ENCODE measurements at regions not wholly inside any gene's neighbourhood (a gene's known extent, or its start where the extent isn't known, plus 50 kb on each side); places are given as distances from the start of the nearest gene placed in this dataset.

DNA sequence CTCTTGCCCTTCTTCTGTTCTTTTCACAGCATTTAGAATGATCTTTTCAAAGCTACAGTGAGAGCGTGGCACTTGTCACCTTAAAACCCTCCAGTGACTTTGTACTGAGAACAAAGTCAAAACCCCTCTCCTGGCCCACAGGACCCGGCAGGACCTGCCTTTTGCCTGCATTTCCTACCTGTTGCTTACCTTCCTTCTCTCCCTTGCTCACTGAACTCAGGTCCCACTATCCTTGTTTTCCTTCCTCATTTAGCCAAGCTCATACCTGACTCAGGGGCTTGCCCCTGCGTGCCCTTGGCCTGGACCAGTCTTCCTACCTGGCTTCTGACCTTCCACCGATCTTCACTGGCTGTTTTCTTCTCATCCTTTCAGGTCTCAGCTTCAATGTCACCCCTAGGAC lies 112.3 kb upstream of the PRMT8 start:
- no peaks in the 10 kb centered on the region for H4K20me1 ChIP-seq (replicated peaks; ENCODE audit: control insufficient read depth, extremely low read depth, insufficient read depth, low read length)
- no peak overlapping the region for H3K9ac ChIP-seq (replicated peaks; ENCODE audit: extremely low read depth, insufficient read depth, low read length)
- CTCF ChIA-PET: no interaction called here
- FAIRE-seq (no peak), DNase-seq (ENCODE audit: low read depth, low spot score) (no peak)
- no peak overlapping the region for H3K4me3 ChIP-seq (replicated peaks in 1 of 3; ENCODE audit: insufficient read depth in 1 of 3, low read depth in 1 of 3, low read length in 3 of 3)
- intact Hi-C loops (cut with micrococcal nuclease): no loop called here
- H3K27me3 ChIP-seq (ENCODE audit: control insufficient read depth in 2 of 2, insufficient read depth in 2 of 2, low read length in 2 of 2): no peaks in the 10 kb centered on the region
- TF ChIP-seq FOS (IDR thresholded peaks at IDR 0.05; ENCODE audit: borderline replicate concordance, insufficient read depth, low read length) (no peak), JUN (IDR thresholded peaks at IDR 0.05; ENCODE audit: borderline replicate concordance, insufficient read depth, insufficient read length, low read depth) (no peak), EZH2 (IDR thresholded peaks at IDR 0.05; ENCODE audit: borderline replicate concordance, low read depth, low read length, severe bottlenecking) (no peak), POLR2A (IDR thresholded peaks at IDR 0.05; ENCODE audit: low read depth, low read length) (no peak), POLR2AphosphoS5 (IDR thresholded peaks at IDR 0.05; ENCODE audit: insufficient read depth, low read depth, low read length) (no peak), MYC (IDR thresholded peaks at IDR 0.05; ENCODE audit: low read depth, low read length) (no peak), GATA2 (IDR thresholded peaks at IDR 0.05; ENCODE audit: insufficient read depth, insufficient read length, low read depth, low read length) (no peak)
- TF ChIP-seq, protein P1, sequence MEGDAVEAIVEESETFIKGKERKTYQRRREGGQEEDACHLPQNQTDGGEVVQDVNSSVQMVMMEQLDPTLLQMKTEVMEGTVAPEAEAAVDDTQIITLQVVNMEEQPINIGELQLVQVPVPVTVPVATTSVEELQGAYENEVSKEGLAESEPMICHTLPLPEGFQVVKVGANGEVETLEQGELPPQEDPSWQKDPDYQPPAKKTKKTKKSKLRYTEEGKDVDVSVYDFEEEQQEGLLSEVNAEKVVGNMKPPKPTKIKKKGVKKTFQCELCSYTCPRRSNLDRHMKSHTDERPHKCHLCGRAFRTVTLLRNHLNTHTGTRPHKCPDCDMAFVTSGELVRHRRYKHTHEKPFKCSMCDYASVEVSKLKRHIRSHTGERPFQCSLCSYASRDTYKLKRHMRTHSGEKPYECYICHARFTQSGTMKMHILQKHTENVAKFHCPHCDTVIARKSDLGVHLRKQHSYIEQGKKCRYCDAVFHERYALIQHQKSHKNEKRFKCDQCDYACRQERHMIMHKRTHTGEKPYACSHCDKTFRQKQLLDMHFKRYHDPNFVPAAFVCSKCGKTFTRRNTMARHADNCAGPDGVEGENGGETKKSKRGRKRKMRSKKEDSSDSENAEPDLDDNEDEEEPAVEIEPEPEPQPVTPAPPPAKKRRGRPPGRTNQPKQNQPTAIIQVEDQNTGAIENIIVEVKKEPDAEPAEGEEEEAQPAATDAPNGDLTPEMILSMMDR (IDR thresholded peaks at IDR 0.05; ENCODE audit: extremely low read depth in 1 of 2, insufficient read depth in 1 of 2, low read depth in 1 of 2, low read length in 2 of 2): no peak
- TF ChIP-seq, protein P2, sequence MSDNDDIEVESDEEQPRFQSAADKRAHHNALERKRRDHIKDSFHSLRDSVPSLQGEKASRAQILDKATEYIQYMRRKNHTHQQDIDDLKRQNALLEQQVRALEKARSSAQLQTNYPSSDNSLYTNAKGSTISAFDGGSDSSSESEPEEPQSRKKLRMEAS (IDR thresholded peaks at IDR 0.05; ENCODE audit: insufficient read depth, insufficient read length): no peak
- H3K36me3 ChIP-seq (ENCODE audit: control insufficient read depth in 2 of 2, extremely low read depth in 1 of 2, insufficient read depth in 2 of 2, low read length in 2 of 2): no peaks in the 10 kb centered on the region
- no peaks in the 10 kb centered on the region for H3K79me2 ChIP-seq (ENCODE audit: control insufficient read depth, insufficient read depth, low read length)
- H3K9me1 ChIP-seq (replicated peaks; ENCODE audit: control insufficient read depth, extremely low read depth, insufficient read depth, low read length): no peaks in the 10 kb centered on the region
- H3K27ac ChIP-seq (ENCODE audit: insufficient read depth, low read depth, low read length): no peak overlapping the region
- H3K4me2 ChIP-seq (ENCODE audit: insufficient read depth, low read length): no peak overlapping the region
- dilution Hi-C loops (cut with MboI; ENCODE audit: extremely low pct_ligation_motif_present, low sequenced_read_pairs): no loop called here
- POLR2A ChIA-PET: no interaction called here
- no peak overlapping the region for H2AFZ ChIP-seq (ENCODE audit: low read depth, low read length)
- no peaks in the 10 kb centered on the region for H3K9me3 ChIP-seq (replicated peaks; ENCODE audit: control insufficient read depth, insufficient read depth, low read length)
- BruUV-seq (replicated peaks): no TSS peak
- H3K4me1 ChIP-seq (ENCODE audit: control insufficient read depth, extremely low read depth, insufficient read depth, low read length): no peaks in the 10 kb centered on the region
